HG03175 (cell line): ENCODE measurements at regions not wholly inside any gene's neighbourhood (a gene's known extent, or its start where the extent isn't known, plus 50 kb on each side); places are given as distances from the start of the nearest gene placed in this dataset.
"Not testable (repeated sequence)": the region's sequence is repeated elsewhere in the genome, so short reads cannot be mapped to it uniquely, and the experiment has no call there.

Source experiments
- ATAC-seq: cut with Tn5 transposase; IDR thresholded peaks from one replicate; pipeline ENCODE4 v1.9.1; 2021; ENCODE audit warnings: mild to moderate bottlenecking, moderate library complexity; ENCODE audit not compliant: unreplicated experiment

- no peak for ATAC-seq
Measured at GRCh38 chr5:174504266-174504726, 220.1 kb upstream of the MSX2 start.

GRCh38 chr5:174505621-174506020 is 218.8 kb upstream of the MSX2 start:
- ATAC-seq, result no peak

GRCh38 chr5:174510782-174511453 is 213.5 kb upstream of the MSX2 start:
- ATAC-seq, result not testable (repeated sequence)

- no peak for ATAC-seq
Measured at GRCh38 chr5:174511714-174512253, 212.6 kb upstream of the MSX2 start.

GRCh38 chr5:174514325-174514724 is 210.1 kb upstream of the MSX2 start:
- ATAC-seq, result no peak

GRCh38 chr5:174514983-174515394 is 209.4 kb upstream of the MSX2 start:
- no peak for ATAC-seq

- no peak for ATAC-seq
Measured at GRCh38 chr5:174516741-174517140, 207.6 kb upstream of the MSX2 start.

GRCh38 chr5:174518512-174518911 is 205.9 kb upstream of the MSX2 start:
- no peak for ATAC-seq

GRCh38 chr5:174520420-174521396 is 203.7 kb upstream of the MSX2 start:
- ATAC-seq, result no peak

- ATAC-seq, result no peak
Measured at GRCh38 chr5:174521449-174521848, 202.9 kb upstream of the MSX2 start.

GRCh38 chr5:174522480-174523260 is 201.7 kb upstream of the MSX2 start:
- ATAC-seq, result no peak

- no peak for ATAC-seq
Measured at GRCh38 chr5:174523311-174524071, 200.9 kb upstream of the MSX2 start.

- no peak for ATAC-seq
Measured at GRCh38 chr5:174524351-174524750, 200.0 kb upstream of the MSX2 start.

- ATAC-seq, result no peak
Measured at GRCh38 chr5:174526177-174526576, 198.2 kb upstream of the MSX2 start.

GRCh38 chr5:174527916-174528540 is 196.4 kb upstream of the MSX2 start:
- no peak for ATAC-seq

GRCh38 chr5:174528821-174529544 is 195.4 kb upstream of the MSX2 start:
- no peak for ATAC-seq

GRCh38 chr5:174529925-174530681 is 194.3 kb upstream of the MSX2 start:
- ATAC-seq, result no peak

- ATAC-seq, result no peak
Measured at GRCh38 chr5:174531782-174532191, 192.6 kb upstream of the MSX2 start.
